HG03378 (cell line): ENCODE measurements at regions not wholly inside any gene's neighbourhood (a gene's known extent, or its start where the extent isn't known, plus 50 kb on each side); places are given as distances from the start of the nearest gene placed in this dataset.
"Not testable (repeated sequence)": the region's sequence is repeated elsewhere in the genome, so short reads cannot be mapped to it uniquely, and the experiment has no call there.

Experiments used
- ATAC-seq: cut with Tn5 transposase; IDR thresholded peaks from one replicate; pipeline ENCODE4 v1.9.1; 2021; ENCODE audit warnings: mild to moderate bottlenecking, moderate library complexity; ENCODE audit not compliant: unreplicated experiment

DNA sequence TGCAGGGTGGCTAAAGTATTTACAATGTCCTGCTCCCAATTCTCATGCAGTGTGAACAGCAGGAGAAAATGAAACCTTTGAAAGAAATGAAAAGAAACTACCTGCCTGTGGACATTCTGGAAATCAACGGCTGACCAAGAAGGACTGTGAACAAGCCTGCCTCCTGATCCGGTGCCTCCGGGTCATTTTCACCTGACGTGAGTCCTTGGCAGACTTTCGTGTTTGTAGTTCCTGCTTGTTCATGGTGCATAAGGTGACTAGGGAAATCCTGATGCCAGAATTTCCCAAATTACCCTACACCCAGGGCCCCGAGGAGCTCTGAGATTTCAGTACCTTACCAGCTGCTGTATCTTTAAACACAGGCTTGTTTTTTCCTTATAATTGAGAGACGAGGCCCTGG lies 317.5 kb downstream of the TLE1 start:
- ATAC-seq: no peak

DNA sequence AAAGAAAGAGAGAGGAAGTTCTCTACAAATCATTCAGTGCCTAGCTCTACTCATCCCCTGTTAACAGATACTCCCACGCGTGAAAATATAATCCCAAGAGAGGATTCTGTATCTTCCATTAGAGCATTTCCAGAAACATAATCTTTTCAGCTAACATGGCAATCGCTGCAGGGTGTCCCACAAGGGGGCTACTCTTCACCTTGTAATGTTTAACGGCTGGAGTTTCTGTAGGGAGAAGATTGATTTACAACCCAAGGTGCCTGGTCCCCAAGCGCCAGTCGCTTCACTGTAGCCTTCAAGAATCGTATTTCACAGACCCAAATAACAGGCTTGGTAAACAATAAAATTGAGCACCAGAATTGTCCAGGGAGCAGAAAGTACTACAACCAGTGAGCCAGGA lies 318.7 kb downstream of the TLE1 start:
- no peak for ATAC-seq

DNA sequence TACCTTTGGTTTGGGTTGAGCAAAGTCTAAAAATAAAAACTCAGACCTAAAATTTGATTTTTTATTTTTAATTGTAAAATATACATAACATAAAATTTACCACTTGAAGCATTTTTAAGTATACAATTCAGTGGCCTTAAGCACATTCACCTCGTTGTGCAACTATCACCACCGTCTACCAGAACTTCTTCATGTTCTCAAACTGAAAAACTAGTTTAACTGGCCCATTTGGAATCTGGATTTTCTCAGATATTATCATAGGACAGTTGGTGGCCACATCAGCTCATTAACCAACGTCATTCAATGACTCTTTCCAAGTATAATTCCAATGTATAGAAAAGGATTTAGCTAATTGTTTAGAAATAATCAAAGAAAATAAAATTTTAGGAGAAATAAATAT lies 319.3 kb downstream of the TLE1 start:
- ATAC-seq: no peak

DNA sequence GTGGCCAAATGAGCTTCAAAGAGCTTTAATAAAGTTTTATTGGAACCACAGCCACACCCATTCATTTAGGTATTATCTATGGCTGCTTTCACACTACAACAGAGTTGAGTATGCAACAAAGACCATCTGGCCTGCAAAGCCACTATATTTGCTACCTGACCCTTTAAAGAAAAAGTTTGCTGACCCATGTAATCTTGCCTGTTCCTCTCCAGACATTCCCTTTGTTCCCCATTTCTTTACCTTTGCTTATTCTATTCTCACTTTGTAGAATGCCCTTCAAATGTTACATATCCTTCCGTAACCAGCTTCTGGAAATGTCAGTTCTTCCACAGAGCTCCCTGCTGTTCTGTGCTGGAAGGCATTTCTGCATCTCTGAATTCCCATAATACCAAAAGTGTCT lies 320.2 kb downstream of the TLE1 start:
- no peak for ATAC-seq

DNA sequence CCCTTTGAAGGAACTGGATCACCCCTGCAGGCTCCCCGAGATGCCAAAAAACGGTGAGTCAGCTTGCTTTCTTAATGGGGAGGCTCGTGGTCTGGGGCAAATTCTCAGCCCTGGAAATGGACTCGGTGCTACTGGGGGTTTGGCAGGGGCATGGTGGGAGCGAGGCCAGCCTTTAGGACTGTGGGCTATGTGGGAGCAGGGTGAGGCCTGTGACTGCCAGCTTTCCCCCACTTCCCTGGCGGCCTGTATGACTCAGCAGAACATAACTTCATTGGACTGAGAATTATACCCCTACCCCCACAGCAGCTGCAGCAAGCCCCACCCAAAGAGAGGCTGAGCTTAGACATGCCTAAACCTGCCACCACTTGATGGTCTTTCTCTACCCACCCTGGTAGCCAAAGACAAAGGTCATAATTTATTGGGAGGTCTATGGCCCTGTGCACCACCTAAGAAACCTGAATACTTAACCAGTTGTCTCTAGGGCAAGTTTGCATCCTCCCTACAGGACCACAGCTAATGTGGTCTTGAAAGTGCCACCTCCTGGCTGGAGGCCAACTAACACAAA lies 325.3 kb downstream of the TLE1 start:
- ATAC-seq: no peak

DNA sequence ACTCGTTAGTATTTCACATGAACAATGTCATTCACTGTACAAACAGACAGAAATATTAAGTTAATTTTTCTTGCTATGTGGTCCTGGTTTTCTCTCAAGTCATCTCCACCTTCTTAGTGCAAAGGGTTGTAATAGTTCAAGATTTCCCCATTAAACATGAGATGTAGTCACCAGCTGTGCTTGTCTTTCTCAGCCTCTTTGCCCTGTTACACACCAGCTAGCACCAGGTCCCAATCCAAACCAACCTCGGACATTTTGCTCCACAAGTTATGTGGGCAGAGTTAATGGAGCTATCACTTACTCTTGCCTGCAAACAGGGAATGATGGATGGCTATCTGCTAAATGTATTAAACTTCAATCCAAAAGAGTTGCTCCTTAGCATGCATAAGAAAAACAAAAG lies 328.1 kb downstream of the TLE1 start:
- ATAC-seq: no peak

DNA sequence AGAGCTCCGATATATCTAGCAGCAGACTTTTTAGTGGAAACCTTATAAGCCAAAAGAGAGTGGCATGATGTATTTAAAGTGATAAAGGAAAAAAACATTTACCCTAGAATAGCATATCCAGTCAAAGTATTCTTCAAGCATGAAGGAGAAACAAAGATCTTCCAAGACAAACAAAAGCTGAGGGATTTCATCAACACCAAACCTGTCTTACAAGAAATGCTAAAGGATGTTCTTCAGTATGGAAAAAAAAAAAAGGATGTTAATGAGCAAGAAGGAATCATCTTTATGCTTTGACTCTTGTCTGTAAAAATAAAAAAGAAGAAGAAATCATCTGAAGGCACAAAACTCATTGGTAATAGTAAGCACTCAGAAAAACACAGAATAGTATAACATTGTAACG lies 338.2 kb downstream of the TLE1 start:
- ATAC-seq: no peak

DNA sequence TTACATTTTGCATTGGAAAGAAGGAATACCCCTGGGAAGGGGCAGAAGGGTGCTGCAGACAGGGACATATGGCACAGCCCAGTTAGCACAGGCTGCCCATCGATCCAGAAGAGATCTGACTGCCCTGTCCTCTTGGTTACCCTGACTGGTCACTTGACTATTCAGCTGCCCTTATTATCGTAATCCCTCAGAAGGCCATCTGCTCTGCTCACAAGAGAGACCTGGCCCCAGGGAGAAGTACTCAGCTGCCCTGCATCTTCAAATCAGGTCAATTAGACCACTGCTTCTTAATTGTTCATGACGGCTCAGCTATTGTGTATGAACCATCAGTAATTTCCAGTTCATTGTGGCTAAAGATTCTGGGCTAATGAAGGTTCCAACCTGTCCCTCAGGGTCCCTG lies 345.0 kb downstream of the TLE1 start:
- ATAC-seq: no peak

DNA sequence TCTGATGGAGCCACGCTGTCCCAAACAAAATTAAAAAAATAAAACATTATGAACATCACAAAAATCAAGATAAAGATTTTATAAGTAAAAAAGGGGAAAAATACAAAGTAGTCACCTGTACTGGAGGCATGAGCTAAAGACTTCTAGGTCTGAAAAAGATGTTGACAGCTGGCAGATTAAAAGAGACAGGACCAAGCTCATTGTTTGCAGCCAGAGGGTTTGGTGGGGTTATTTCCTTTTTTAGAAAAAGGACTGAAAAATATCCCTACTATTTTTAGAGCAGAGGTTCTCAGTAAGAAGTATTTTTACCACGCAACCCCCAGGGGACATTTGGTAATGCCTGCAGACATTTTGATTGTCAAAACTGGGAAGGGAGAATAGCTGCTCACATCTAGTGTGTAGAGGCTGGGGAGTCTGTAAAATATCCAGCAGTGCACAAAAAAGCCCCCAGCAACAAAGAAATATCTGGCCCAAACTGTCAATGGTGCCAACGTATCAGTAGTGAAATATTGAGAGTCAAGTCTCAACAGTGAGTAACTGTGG lies 353.4 kb downstream of the TLE1 start:
- ATAC-seq: no peak

DNA sequence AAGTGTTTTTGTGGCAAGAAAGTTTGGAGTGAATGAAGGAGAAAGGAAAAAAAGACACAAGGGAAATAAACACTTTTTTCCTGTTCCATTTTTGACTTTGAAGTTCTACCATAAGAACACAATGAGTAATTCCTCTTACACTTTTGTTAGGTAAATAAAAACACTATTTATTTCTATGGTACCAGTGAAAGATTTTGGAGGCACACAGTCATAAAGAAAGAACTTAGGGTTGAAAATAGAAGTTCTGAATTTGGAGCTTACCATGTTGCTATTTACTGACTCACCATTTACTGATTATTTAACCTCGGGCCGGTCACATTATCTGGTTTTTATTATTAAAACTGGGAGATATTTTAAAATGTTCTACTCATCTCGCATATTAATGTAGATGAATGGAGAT lies 367.8 kb downstream of the TLE1 start:
- no peak for ATAC-seq

DNA sequence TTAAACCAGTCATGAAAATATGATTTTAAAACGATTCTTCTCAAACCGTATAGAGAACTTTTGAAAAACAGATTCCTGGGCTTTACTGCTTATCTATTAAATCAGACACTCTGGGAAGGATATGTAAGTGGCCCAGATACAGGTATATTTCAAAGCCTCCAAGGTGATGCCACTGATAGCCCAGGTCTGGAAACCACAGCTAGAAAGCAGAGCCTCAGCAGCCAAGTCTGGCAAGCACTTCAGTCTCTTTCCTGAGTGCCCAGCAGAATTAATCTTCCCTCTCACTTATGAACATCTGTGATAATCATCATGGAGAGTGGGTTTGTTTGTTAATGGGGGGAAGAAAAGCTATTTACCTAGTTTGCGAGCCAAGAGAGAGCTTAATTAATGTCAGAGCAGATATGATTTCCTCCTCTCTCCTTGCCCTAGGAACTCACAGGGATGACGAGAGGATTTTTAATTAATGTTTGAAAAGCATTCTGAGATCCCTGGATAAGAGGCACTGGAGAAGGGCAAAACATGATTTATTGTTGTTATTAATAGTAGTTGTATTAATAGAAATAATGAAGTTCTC lies 368.4 kb downstream of the TLE1 start:
- no peak for ATAC-seq

DNA sequence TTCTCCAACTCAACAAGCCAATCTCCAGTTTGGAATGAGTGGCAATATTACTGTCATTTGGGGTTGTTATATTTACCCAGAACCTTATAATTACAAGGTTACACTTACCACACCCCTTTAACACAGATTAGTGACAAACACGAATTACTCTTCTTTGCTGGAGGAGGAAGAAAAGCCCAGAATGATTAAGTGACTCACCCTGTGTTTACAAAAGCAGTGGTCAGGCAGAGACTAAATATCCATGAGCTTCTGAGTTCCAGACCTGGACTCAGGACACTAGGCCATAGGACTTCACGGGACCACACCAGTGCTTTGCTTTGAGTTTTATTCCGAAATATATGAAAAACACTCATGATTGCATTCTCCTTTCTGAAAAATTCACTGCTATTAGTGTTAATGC lies 370.8 kb downstream of the TLE1 start:
- ATAC-seq: no peak

DNA sequence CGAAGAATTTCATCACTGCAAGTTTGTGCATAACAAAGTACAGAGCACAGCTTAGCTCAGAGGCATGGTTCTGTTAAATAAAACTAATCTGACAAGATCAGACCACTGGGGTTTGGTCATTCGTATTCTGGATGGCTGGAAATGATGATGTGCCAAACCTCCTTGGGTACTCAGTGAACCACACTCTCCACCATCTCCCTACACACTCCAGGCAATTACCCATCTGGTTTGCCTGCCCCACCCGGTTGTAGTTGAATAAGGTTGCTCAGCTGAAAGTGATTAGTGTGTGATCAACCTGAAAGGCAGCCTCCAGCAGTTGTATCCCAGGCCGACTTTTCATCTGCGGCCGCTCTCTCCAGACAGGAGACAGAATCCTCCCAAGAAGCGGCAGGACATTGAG lies 371.4 kb downstream of the TLE1 start:
- no peak for ATAC-seq

DNA sequence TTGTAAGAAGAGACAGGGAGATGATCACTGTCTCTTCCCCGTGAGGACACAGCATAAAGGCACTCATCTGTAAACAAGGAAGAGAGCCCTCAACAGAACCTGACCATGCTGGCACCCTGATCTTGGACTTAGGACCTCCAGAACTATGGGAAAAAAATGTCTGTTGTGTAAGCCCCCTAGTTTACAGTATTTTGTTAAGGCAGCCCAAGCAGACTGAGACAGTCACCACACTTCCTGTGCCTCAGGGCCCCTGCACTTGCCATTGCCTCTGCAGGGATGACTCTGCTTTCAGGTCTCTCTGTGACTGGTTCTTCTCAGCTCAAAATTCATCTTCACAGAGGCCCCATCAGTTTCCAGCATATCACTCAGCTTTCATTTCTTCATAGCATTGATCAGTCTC lies 372.1 kb downstream of the TLE1 start:
- no peak for ATAC-seq

DNA sequence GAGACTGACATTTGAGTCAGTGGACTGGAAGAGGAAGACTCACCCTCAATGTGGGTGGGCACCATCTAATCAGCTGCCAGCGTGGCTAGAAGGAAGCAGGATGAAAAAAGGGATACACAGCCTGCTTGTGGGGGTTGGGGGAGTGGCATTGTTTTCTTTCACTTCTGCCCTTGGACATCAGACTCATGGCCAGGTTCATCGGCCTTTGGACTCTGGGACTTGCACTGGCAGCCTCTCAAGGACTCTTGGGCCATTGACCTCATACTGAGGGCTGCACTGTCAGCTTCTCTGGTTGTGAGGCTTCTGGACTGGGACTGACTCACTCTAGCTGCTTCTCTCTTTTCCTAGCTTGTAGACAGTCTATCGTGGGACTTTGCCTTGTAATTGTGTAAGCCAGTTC lies 374.9 kb downstream of the TLE1 start:
- ATAC-seq: no peak

DNA sequence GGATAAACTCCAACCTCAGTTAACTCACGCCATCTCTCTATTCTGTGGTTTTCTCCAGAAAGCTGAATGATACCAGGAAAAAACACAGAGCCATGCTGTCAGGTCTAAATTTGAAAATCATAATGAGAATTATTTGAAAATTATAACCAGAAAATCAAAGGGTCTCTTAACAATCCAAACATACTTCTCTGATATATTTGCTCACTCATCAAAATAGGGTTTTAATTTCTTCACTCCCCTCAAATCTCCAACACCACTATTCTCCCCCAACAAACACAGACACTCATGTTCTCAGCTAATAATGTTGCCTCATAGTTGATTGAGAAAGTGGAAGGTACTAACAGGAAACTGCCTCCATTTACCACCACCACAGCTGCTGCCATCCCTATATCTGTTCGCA lies 375.5 kb downstream of the TLE1 start:
- ATAC-seq: no peak

DNA sequence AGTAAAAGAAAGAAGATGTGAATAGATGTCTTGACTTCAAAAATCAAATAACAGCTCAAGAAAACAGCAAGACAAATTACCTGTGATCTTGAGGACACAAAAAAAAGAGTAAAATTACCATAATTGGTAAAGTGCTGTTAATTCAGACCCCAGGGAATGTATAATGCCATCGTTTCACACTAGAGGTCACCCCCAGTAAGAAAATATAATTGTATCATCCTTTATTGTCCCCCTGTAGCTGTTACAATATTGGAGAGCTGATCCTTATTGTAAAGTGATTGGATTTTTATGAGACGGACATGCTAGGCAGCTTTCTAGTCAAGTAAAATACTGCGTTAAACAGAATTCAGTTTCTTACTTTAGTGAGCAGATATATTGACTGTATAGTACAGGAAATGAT lies 377.0 kb downstream of the TLE1 start:
- ATAC-seq: no peak

DNA sequence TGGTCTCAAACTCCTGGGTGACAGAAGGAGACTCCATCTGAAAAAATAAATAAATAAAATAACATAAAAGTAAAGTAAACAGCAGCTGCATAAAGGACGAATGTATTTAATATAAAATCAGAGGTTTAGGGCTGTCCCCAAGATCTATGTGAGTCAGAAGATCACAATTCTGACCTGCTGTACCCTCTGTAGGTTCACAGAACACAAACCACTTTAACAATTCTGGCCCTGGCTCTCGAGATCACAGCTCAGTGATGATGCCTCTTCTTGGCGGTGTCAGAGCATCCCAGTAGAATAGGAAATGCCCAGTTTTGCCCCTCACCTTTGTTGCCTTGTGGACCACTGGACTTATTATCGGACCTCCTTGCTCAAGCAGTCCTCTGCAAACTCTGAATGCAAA lies 380.9 kb downstream of the TLE1 start:
- ATAC-seq: no peak

DNA sequence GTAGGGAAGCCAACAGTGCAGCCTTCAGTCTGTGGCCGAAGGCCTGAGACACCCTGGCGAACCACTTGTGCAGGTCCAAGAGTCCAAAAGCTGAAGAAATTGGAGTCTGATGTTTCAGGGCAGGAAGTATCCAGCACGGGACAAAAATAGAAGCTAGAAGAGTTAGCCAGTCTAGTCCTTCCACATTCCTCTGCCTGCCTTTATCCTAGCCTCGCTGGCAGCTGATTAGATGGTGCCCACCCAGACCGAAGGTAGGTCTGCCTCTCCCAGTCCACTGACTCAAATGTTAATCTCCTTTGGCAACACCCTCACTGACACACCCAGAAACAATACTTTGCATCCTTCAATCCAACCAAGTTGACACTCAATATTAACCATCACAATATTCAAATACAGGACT lies 381.6 kb downstream of the TLE1 start:
- not testable (repeated sequence) for ATAC-seq

DNA sequence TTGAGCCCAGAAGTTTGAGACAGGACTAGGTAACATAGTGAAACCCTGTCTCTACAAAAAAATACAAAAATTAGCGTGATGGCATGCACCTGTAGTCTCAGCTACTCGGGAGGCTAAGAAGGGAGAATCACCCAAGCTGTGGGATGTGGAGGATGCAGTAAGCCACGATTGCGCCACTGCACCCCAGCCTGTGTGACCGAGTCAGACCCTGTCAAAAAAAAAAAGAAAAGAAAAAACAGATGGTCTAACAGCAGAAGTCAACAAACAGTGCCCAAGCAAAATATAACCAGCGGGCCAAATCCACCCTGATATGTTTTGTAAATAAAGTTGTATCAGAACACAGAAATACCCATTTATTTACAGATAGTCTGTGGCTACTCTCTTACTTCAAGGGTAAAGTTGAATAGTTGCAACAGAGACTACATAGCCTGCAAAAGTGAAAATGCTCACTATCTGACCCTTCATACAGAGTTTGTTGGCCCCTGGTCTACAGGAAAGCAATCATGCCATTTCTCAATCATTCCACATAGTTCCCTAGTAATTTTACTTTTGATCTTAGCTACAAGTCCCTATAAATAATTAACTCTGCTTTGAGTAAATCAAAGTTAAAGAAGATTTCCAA lies 383.7 kb downstream of the TLE1 start:
- no peak for ATAC-seq

DNA sequence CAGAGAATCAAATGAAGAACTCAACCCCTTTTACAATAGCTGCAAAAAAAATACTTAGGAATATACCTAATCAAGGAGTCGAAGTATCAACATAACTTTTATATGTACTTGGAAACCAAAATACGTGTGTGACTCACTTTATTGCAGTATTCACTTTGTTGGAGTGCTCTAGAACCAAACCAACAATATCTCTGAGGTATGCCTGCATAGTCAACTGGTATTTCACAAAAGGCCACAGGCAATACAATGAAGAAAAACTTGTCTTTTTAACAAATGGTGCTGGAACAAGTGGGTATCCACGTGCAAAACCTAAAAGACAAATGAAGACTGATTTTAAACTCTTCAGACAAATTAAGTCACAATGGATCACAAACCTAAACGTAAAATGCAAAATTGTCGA lies 385.7 kb downstream of the TLE1 start:
- ATAC-seq: no peak

DNA sequence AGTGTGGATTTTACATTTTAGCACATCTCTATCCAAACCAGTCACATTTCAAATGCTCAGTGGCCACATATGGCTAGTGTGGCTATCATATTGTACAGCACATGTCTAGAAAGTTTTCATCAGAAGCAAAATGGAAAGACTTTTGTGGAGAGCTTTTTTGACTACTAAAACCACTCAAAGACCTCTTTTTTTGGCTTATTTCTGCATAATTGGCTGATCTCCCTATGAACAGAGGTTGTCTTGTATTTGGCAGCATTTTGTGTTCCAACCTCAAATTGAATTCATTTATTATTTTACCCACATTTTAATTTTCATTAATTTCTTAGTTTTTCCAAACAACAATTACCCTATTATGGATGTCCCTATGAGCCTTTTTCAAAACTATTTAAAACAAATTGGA lies 395.7 kb downstream of the TLE1 start:
- ATAC-seq: no peak
